IPS-18a (cell line): ENCODE measurements at regions not wholly inside any gene's neighbourhood (a gene's known extent, or its start where the extent isn't known, plus 50 kb on each side); places are given as distances from the start of the nearest gene placed in this dataset.
A peak's percentile ranks its signal among the peaks of the same experiment; 100 is the strongest.
"Not testable (repeated sequence)": the region's sequence is repeated elsewhere in the genome, so short reads cannot be mapped to it uniquely, and the experiment has no call there.

ENCODE experiments used
- H3K27ac ChIP-seq: one replicate; pipeline ENCODE4 v1.5.1; 2013; ENCODE audit warnings: low read length
- H3K27me3 ChIP-seq: one replicate; pipeline ENCODE4 v1.6.1; 2013; ENCODE audit warnings: mild to moderate bottlenecking, low read length; ENCODE audit not compliant: control insufficient read depth, insufficient read depth
- H3K36me3 ChIP-seq: one replicate; pipeline ENCODE4 v1.6.1; 2013; ENCODE audit warnings: low read depth, low read length; ENCODE audit not compliant: control insufficient read depth
- H3K4me1 ChIP-seq: one replicate; pipeline ENCODE4 v1.6.1; 2013; ENCODE audit warnings: low read depth, low read length; ENCODE audit not compliant: control insufficient read depth
- H3K4me3 ChIP-seq: one replicate; pipeline ENCODE4 v1.5.1; 2013; ENCODE audit warnings: low read length
- H3K9ac ChIP-seq: one replicate; pipeline ENCODE4 v1.6.1; 2013; ENCODE audit warnings: mild to moderate bottlenecking, low read length, moderate library complexity
- H3K9me3 ChIP-seq: one replicate; pipeline ENCODE4 v1.6.1; 2013; ENCODE audit warnings: low read depth, low read length; ENCODE audit not compliant: control insufficient read depth

GRCh38 chr12:118537481-118537917, 161.1 kb downstream of the SUDS3 start:
- H3K27ac ChIP-seq: peak overlapping the region; percentile 43
- H3K4me3 ChIP-seq: no peak overlapping the region

GRCh38 chr12:118541071-118541470, 164.7 kb downstream of the SUDS3 start:
- peaks cover 16% of the 10 kb centered on the region for H3K4me1 ChIP-seq
- no peaks in the 10 kb centered on the region for H3K9me3 ChIP-seq
- H3K36me3 ChIP-seq: no peaks in the 10 kb centered on the region
- no peaks in the 10 kb centered on the region for H3K27me3 ChIP-seq
- H3K9ac ChIP-seq: no peak overlapping the region
- no peak overlapping the region for H3K4me3 ChIP-seq
- H3K27ac ChIP-seq: no peak overlapping the region

More at GRCh38 chr12:118537481-118537917, 161.1 kb downstream of the SUDS3 start:
- Histone ChIP-seq H3K9me3 (no peaks in the 10 kb centered on the region), H3K36me3 (no peaks in the 10 kb centered on the region), H3K9ac (no peak overlapping the region), H3K4me1 (peaks cover 16% of the 10 kb centered on the region), H3K27me3 (no peaks in the 10 kb centered on the region)

GRCh38 chr12:118541934-118542333, 165.6 kb downstream of the SUDS3 start:
- no peak overlapping the region for H3K4me3 ChIP-seq
- H3K4me1 ChIP-seq: peaks cover 8% of the 10 kb centered on the region
- H3K27me3 ChIP-seq: no peaks in the 10 kb centered on the region
- H3K9me3 ChIP-seq: no peaks in the 10 kb centered on the region
- H3K9ac ChIP-seq: no peak overlapping the region
- H3K27ac ChIP-seq: no peak overlapping the region
- no peaks in the 10 kb centered on the region for H3K36me3 ChIP-seq

GRCh38 chr12:118543651-118544050, 167.3 kb downstream of the SUDS3 start:
- Histone ChIP-seq H3K9ac (no peak overlapping the region), H3K27ac (no peak overlapping the region), H3K36me3 (no peaks in the 10 kb centered on the region), H3K4me1 (no peaks in the 10 kb centered on the region), H3K27me3 (no peaks in the 10 kb centered on the region), H3K9me3 (no peaks in the 10 kb centered on the region), H3K4me3 (no peak overlapping the region)

GRCh38 chr12:118544569-118544968, 168.2 kb downstream of the SUDS3 start:
- Histone ChIP-seq H3K36me3 (no peaks in the 10 kb centered on the region), H3K9me3 (no peaks in the 10 kb centered on the region), H3K27ac (no peak overlapping the region), H3K9ac (no peak overlapping the region), H3K4me1 (no peaks in the 10 kb centered on the region), H3K27me3 (no peaks in the 10 kb centered on the region), H3K4me3 (no peak overlapping the region)

- H3K4me3 ChIP-seq, H3K27me3 ChIP-seq, H3K36me3 ChIP-seq, H3K9ac ChIP-seq, H3K4me1 ChIP-seq, H3K9me3 ChIP-seq, H3K27ac ChIP-seq: not testable (repeated sequence)
Measured at GRCh38 chr12:118547606-118548005, 171.3 kb downstream of the SUDS3 start.

GRCh38 chr12:118548887-118549509, 172.6 kb downstream of the SUDS3 start:
- Histone ChIP-seq H3K9ac (no peak overlapping the region), H3K27me3 (no peaks in the 10 kb centered on the region), H3K36me3 (no peaks in the 10 kb centered on the region), H3K4me3 (no peak overlapping the region), H3K27ac (no peak overlapping the region), H3K9me3 (no peaks in the 10 kb centered on the region), H3K4me1 (no peaks in the 10 kb centered on the region)

- no peak overlapping the region for H3K4me3 ChIP-seq
- H3K36me3 ChIP-seq: no peaks in the 10 kb centered on the region
- peaks cover 4% of the 10 kb centered on the region for H3K4me1 ChIP-seq
- H3K27me3 ChIP-seq: no peaks in the 10 kb centered on the region
- no peak overlapping the region for H3K27ac ChIP-seq
- H3K9me3 ChIP-seq: no peaks in the 10 kb centered on the region
- no peak overlapping the region for H3K9ac ChIP-seq
Measured at GRCh38 chr12:118549510-118549980, 173.2 kb downstream of the SUDS3 start.

GRCh38 chr12:118553856-118554504, 177.6 kb downstream of the SUDS3 start:
- no peaks in the 10 kb centered on the region for H3K27me3 ChIP-seq
- no peak overlapping the region for H3K27ac ChIP-seq

GRCh38 chr12:118558941-118559340, 182.6 kb downstream of the SUDS3 start:
- Histone ChIP-seq H3K27me3 (no peaks in the 10 kb centered on the region), H3K4me3 (no peak overlapping the region), H3K27ac (no peak overlapping the region), H3K9me3 (no peaks in the 10 kb centered on the region), H3K9ac (no peak overlapping the region), H3K4me1 (peaks cover 8% of the 10 kb centered on the region), H3K36me3 (no peaks in the 10 kb centered on the region)

More at GRCh38 chr12:118553856-118554504, 177.6 kb downstream of the SUDS3 start:
- Histone ChIP-seq H3K9me3 (no peaks in the 10 kb centered on the region), H3K4me1 (peaks cover 8% of the 10 kb centered on the region), H3K36me3 (no peaks in the 10 kb centered on the region), H3K9ac (no peak overlapping the region), H3K4me3 (no peak overlapping the region)

- Histone ChIP-seq H3K27me3 (no peaks in the 10 kb centered on the region), H3K36me3 (no peaks in the 10 kb centered on the region), H3K27ac (no peak overlapping the region), H3K4me1 (peaks cover under 1% of the 10 kb centered on the region), H3K9ac (no peak overlapping the region), H3K4me3 (no peak overlapping the region), H3K9me3 (no peaks in the 10 kb centered on the region)
Measured at GRCh38 chr12:118560733-118561132, 184.4 kb downstream of the SUDS3 start.

GRCh38 chr12:118571730-118572129, 195.4 kb downstream of the SUDS3 start:
- peaks cover 5% of the 10 kb centered on the region for H3K9me3 ChIP-seq
- H3K27me3 ChIP-seq: no peaks in the 10 kb centered on the region
- H3K36me3 ChIP-seq: no peaks in the 10 kb centered on the region
- H3K4me1 ChIP-seq: no peaks in the 10 kb centered on the region
- H3K27ac ChIP-seq: no peak overlapping the region
- H3K9ac ChIP-seq: no peak overlapping the region
- no peak overlapping the region for H3K4me3 ChIP-seq
